Keratinocyte (primary cell): ENCODE measurements at regions not wholly inside any gene's neighbourhood (a gene's known extent, or its start where the extent isn't known, plus 50 kb on each side); places are given as distances from the start of the nearest gene placed in this dataset.

Experiments
- DNase-seq: peaks from one replicate; pipeline ENCODE4 v3.0.0-alpha.2; 2011; ENCODE audit warnings: low read depth, missing footprints, low spot score
- FAIRE-seq: peaks from 2 replicates; lab custom pipeline; 2011; peaks lifted over from hg19 to GRCh38; lab: Jason Lieb, UNC
- H2AFZ ChIP-seq: 2 replicates; pipeline ENCODE4 v1.6.0; 2012; ENCODE audit warnings: low read length, control low read depth, inconsistent platforms; ENCODE audit not compliant: control insufficient read depth
- H3K27ac ChIP-seq: 2 replicates; pipeline ENCODE4 v1.5.1; 2011; ENCODE audit warnings: low read length; ENCODE audit not compliant: control insufficient read depth, insufficient read depth
- H3K27me3 ChIP-seq: 3 replicates; pipeline ENCODE4 v1.6.0; 2011; ENCODE audit warnings: low read length; ENCODE audit not compliant: control insufficient read depth, insufficient read depth; ENCODE audit errors: extremely low read depth
- H3K36me3 ChIP-seq, 2 experiments: 2 replicates in 1 of 2; 3 replicates in 1 of 2; pipeline ENCODE4 v1.5.1; 2011; ENCODE audit warnings: low read length in 2 of 2, mild to moderate bottlenecking in 1 of 2; ENCODE audit not compliant: control insufficient read depth in 2 of 2, insufficient read depth in 2 of 2; ENCODE audit errors: extremely low read depth in 1 of 2
- H3K4me1 ChIP-seq: 3 replicates; pipeline ENCODE4 v1.5.1; 2011; ENCODE audit warnings: low read length; ENCODE audit not compliant: control insufficient read depth, insufficient read depth; ENCODE audit errors: extremely low read depth
- H3K4me2 ChIP-seq: 3 replicates; pipeline ENCODE4 v1.6.0; 2011; ENCODE audit warnings: low read depth, low read length; ENCODE audit not compliant: control insufficient read depth, insufficient read depth; ENCODE audit errors: extremely low read depth
- H3K4me3 ChIP-seq, 3 experiments: fragments of 200-600 bp in 1 of 3; sonication (generic) in 1 of 3; 2 replicates in 2 of 3; 3 replicates in 1 of 3; pipeline ENCODE4 v1.5.1; 2011 to 2016; ENCODE audit warnings: low read length in 3 of 3, mild to moderate bottlenecking in 3 of 3, control low read depth in 2 of 3, inconsistent platforms in 1 of 3, low read depth in 1 of 3, mixed read lengths in 1 of 3, mixed run types in 1 of 3, moderate library complexity in 1 of 3; ENCODE audit not compliant: control insufficient read depth in 2 of 3, insufficient read depth in 2 of 3; ENCODE audit errors: extremely low read depth in 1 of 3
- H3K79me2 ChIP-seq: 2 replicates; pipeline ENCODE4 v1.6.0; 2012; ENCODE audit warnings: low read length; ENCODE audit not compliant: control insufficient read depth, insufficient read depth
- H3K9ac ChIP-seq: 3 replicates; pipeline ENCODE4 v1.6.0; 2011; ENCODE audit warnings: low read length; ENCODE audit not compliant: control insufficient read depth, insufficient read depth; ENCODE audit errors: extremely low read depth
- H3K9me1 ChIP-seq: 3 replicates; pipeline ENCODE4 v1.6.0; 2011; ENCODE audit warnings: low read length; ENCODE audit not compliant: control insufficient read depth, insufficient read depth; ENCODE audit errors: extremely low read depth
- H3K9me3 ChIP-seq: 2 replicates; pipeline ENCODE4 v1.5.1; 2012; ENCODE audit warnings: low read depth, low read length; ENCODE audit not compliant: control insufficient read depth
- H4K20me1 ChIP-seq: 3 replicates; pipeline ENCODE4 v1.6.0; 2011; ENCODE audit warnings: low read length; ENCODE audit not compliant: control insufficient read depth, insufficient read depth; ENCODE audit errors: extremely low read depth
- EZH2 ChIP-seq: IDR thresholded peaks from one replicate; pipeline ENCODE4 v1.6.1; 2012; ENCODE audit warnings: inconsistent platforms, mild to moderate bottlenecking, low read length, moderate library complexity
- dilution Hi-C: fragments of 300-500 bp; cut with MboI; formaldehyde crosslinking; loops from one replicate; pipeline ENCODE4 v1.7.0; 2020; ENCODE audit warnings: low sequenced_read_pairs; ENCODE audit not compliant: extremely low pct_ligation_motif_present
- TF ChIP-seq, protein P1 (sequence below), 3 experiments: IDR thresholded peaks in 1 of 3; conservative IDR thresholded peaks in 1 of 3; optimal IDR thresholded peaks in 1 of 3; 2 replicates in 2 of 3; 3 replicates in 1 of 3; pipeline versions ENCODE3 to v1.5.1; 2011; ENCODE audit warnings: low read length in 3 of 3, mild to moderate bottlenecking in 3 of 3, moderate library complexity in 2 of 3, control low read depth in 1 of 3, inconsistent platforms in 1 of 3; ENCODE audit not compliant: insufficient read depth in 2 of 3; ENCODE audit errors: extremely low read depth in 1 of 3

DNA sequence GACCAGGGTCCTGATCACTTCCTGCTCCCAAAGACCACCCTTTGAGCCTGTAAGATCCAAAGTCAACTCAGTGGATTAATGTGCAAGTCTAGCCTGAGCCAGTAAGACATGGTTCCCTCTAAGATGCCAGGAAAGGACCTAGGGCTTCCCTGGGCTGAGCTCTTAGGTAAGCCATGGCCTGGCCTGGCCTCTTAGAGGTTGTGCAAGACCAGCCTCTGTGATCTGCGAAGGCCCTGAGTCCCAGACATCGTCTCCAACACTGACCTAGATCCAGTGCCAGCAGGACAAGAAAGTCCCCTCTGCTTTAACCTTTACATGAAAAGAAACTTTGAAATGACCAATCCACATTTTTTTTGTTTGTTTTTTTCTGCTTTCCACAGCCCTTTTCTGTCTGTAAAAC, 73.6 kb upstream of the CYP1B1 start:
- Histone ChIP-seq H2AFZ (no peak overlapping the region), H3K4me3 (no peak overlapping the region), H3K4me2 (no peak overlapping the region), H4K20me1 (no peaks in the 10 kb centered on the region), H3K9ac (no peak overlapping the region), H3K27me3 (no peaks in the 10 kb centered on the region), H3K9me3 (no peaks in the 10 kb centered on the region), H3K9me1 (no peaks in the 10 kb centered on the region), H3K27ac (no peak overlapping the region), H3K79me2 (no peaks in the 10 kb centered on the region), H3K4me1 (peaks cover 15% of the 10 kb centered on the region), H3K36me3 (no peaks in the 10 kb centered on the region)
- FAIRE-seq: no peak
- dilution Hi-C loops: no loop called here
- TF ChIP-seq, protein P1, sequence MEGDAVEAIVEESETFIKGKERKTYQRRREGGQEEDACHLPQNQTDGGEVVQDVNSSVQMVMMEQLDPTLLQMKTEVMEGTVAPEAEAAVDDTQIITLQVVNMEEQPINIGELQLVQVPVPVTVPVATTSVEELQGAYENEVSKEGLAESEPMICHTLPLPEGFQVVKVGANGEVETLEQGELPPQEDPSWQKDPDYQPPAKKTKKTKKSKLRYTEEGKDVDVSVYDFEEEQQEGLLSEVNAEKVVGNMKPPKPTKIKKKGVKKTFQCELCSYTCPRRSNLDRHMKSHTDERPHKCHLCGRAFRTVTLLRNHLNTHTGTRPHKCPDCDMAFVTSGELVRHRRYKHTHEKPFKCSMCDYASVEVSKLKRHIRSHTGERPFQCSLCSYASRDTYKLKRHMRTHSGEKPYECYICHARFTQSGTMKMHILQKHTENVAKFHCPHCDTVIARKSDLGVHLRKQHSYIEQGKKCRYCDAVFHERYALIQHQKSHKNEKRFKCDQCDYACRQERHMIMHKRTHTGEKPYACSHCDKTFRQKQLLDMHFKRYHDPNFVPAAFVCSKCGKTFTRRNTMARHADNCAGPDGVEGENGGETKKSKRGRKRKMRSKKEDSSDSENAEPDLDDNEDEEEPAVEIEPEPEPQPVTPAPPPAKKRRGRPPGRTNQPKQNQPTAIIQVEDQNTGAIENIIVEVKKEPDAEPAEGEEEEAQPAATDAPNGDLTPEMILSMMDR (optimal IDR thresholded peaks at IDR 0.05 in 1 of 3, IDR thresholded peaks at IDR 0.05 in 1 of 3, conservative IDR thresholded peaks at IDR 0.05 in 1 of 3; ENCODE audit: extremely low read depth in 1 of 3, insufficient read depth in 2 of 3, low read length in 3 of 3): no peak
- no peak for TF ChIP-seq EZH2
- no peak for DNase-seq

DNA sequence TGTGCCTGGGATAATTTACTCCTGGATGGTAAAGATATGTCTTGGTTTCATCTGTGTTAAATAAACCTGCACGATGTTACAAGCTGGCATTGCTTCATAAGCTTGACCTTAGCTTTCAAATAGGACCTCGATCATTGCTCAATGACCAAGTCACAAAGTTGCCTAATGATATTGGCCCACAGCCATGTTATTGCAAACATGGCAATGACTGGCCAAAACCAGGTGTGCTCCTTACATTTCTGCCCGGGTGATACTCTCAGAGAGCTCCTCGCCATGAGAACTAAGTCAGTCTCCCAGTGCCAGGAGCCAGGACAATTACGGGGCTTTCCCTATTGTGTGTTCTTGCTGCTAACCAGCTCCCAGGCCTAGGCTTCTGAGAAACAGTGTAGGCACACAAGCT, 72.5 kb upstream of the CYP1B1 start:
- Histone ChIP-seq H3K4me3 (no peak overlapping the region), H3K79me2 (no peaks in the 10 kb centered on the region), H4K20me1 (no peaks in the 10 kb centered on the region), H3K4me2 (no peak overlapping the region), H3K9ac (no peak overlapping the region), H3K9me3 (no peaks in the 10 kb centered on the region), H3K27ac (no peak overlapping the region), H3K9me1 (no peaks in the 10 kb centered on the region), H3K27me3 (no peaks in the 10 kb centered on the region), H2AFZ (no peak overlapping the region), H3K4me1 (peaks cover 15% of the 10 kb centered on the region), H3K36me3 (no peaks in the 10 kb centered on the region)
- TF ChIP-seq EZH2: no peak
- TF ChIP-seq, protein P1 (optimal IDR thresholded peaks at IDR 0.05 in 1 of 3, IDR thresholded peaks at IDR 0.05 in 1 of 3, conservative IDR thresholded peaks at IDR 0.05 in 1 of 3; ENCODE audit: extremely low read depth in 1 of 3, insufficient read depth in 2 of 3, low read length in 3 of 3): no peak
- FAIRE-seq (no peak), DNase-seq (no peak)
- dilution Hi-C loops: no loop called here
